Activated CD8-positive, alpha-beta T cell treated with anti-CD3 and anti-CD28 coated beads, Interleukin-2, amount 10 ng/mL, durations not matched to agents 7 days and 5 days (primary cell): ENCODE measurements at regions not wholly inside any gene's neighbourhood (a gene's known extent, or its start where the extent isn't known, plus 50 kb on each side); places are given as distances from the start of the nearest gene placed in this dataset.

ENCODE experiments used
- ATAC-seq: fragments of 150-1000 bp; cut with Tn5 transposase; one replicate; pipeline ENCODE4 v1.10.0; 2021; ENCODE audit warnings: moderate library complexity
- CTCF ChIA-PET: fragments of 350-600 bp; sonication (Branson Sonifier 250); formaldehyde crosslinking; loops from one replicate; lab custom pipeline; 2021; ENCODE audit warnings: antibody characterized with exemption; lab: Charles Lee
- POLR2A ChIA-PET: fragments of 350-600 bp; sonication (Branson Sonifier 250); formaldehyde crosslinking; loops from one replicate; lab custom pipeline; 2021; ENCODE audit warnings: antibody characterized with exemption; lab: Charles Lee
- DNase-seq: peaks from one replicate; pipeline ENCODE4 v3.0.0-alpha.2; 2020
- H3K27ac Mint-ChIP-seq: one replicate; pipeline ENCODE4 v1.8.0; 2021; ENCODE audit warnings: mild to moderate bottlenecking, mixed read lengths
- H3K27me3 Mint-ChIP-seq: one replicate; pipeline ENCODE4 v1.8.0; 2021; ENCODE audit warnings: low read depth, mixed read lengths
- H3K36me3 Mint-ChIP-seq: one replicate; pipeline ENCODE4 v1.8.0; 2021; ENCODE audit warnings: low read depth, mixed read lengths
- H3K4me1 Mint-ChIP-seq: one replicate; pipeline ENCODE4 v1.8.0; 2021; ENCODE audit warnings: low read depth, mixed read lengths
- H3K4me3 Mint-ChIP-seq: one replicate; pipeline ENCODE4 v1.8.0; 2021; ENCODE audit warnings: mild to moderate bottlenecking, mixed read lengths
- H3K9me3 Mint-ChIP-seq: one replicate; pipeline ENCODE4 v1.8.0; 2022; ENCODE audit warnings: mixed read lengths; ENCODE audit not compliant: insufficient read depth

- no peak for ATAC-seq
- no peak overlapping the region for H3K4me3 Mint-ChIP-seq
- H3K36me3 Mint-ChIP-seq: no peaks in the 10 kb centered on the region
- no peak for DNase-seq
- peaks cover 8% of the 10 kb centered on the region for H3K9me3 Mint-ChIP-seq
- H3K4me1 Mint-ChIP-seq: no peaks in the 10 kb centered on the region
- no peaks in the 10 kb centered on the region for H3K27me3 Mint-ChIP-seq
- ChIA-PET POLR2A (no interaction called here), CTCF (no interaction called here)
- H3K27ac Mint-ChIP-seq: no peak overlapping the region
These were observed 538.8 kb upstream of the CXADR start for GRCh38 chr21:16974060-16974459.

- no peak for DNase-seq
- ChIA-PET POLR2A (no interaction called here), CTCF (no interaction called here)
- H3K27ac Mint-ChIP-seq: no peak overlapping the region
- no peaks in the 10 kb centered on the region for H3K4me1 Mint-ChIP-seq
- no peaks in the 10 kb centered on the region for H3K27me3 Mint-ChIP-seq
- ATAC-seq: no peak
- no peaks in the 10 kb centered on the region for H3K36me3 Mint-ChIP-seq
- no peak overlapping the region for H3K4me3 Mint-ChIP-seq
- peaks cover 12% of the 10 kb centered on the region for H3K9me3 Mint-ChIP-seq
These were observed 536.6 kb upstream of the CXADR start for GRCh38 chr21:16976193-16976592.

GRCh38 chr21:16978309-16978895, 534.4 kb upstream of the CXADR start:
- DNase-seq: no peak
- Mint-ChIP-seq H3K27me3 (no peaks in the 10 kb centered on the region), H3K36me3 (no peaks in the 10 kb centered on the region), H3K4me1 (no peaks in the 10 kb centered on the region), H3K9me3 (peaks cover 18% of the 10 kb centered on the region), H3K27ac (no peak overlapping the region), H3K4me3 (no peak overlapping the region)
- ChIA-PET POLR2A (no interaction called here), CTCF (no interaction called here)
- ATAC-seq: no peak

GRCh38 chr21:16979574-16979973, 533.3 kb upstream of the CXADR start:
- H3K27ac Mint-ChIP-seq: no peak overlapping the region
- H3K36me3 Mint-ChIP-seq: no peaks in the 10 kb centered on the region
- H3K9me3 Mint-ChIP-seq: peaks cover 13% of the 10 kb centered on the region
- H3K4me3 Mint-ChIP-seq: no peak overlapping the region
- no peak for ATAC-seq
- CTCF ChIA-PET: no interaction called here
- H3K27me3 Mint-ChIP-seq: no peaks in the 10 kb centered on the region
- no peak for DNase-seq
- no peaks in the 10 kb centered on the region for H3K4me1 Mint-ChIP-seq
- POLR2A ChIA-PET: no interaction called here

- ChIA-PET POLR2A (no interaction called here), CTCF (no interaction called here)
These were observed 529.4 kb upstream of the CXADR start for GRCh38 chr21:16983420-16983819.

GRCh38 chr21:16992448-16992847, 520.4 kb upstream of the CXADR start:
- H3K27me3 Mint-ChIP-seq: no peaks in the 10 kb centered on the region
- ChIA-PET POLR2A (no interaction called here), CTCF (no interaction called here)
- DNase-seq: no peak
- no peak overlapping the region for H3K4me3 Mint-ChIP-seq
- H3K9me3 Mint-ChIP-seq: peaks cover 42% of the 10 kb centered on the region
- no peaks in the 10 kb centered on the region for H3K36me3 Mint-ChIP-seq
- no peaks in the 10 kb centered on the region for H3K4me1 Mint-ChIP-seq
- no peak overlapping the region for H3K27ac Mint-ChIP-seq
- ATAC-seq: no peak

More at GRCh38 chr21:16983420-16983819, 529.4 kb upstream of the CXADR start:
- H3K4me1 Mint-ChIP-seq: no peaks in the 10 kb centered on the region
- DNase-seq: no peak
- peaks cover 25% of the 10 kb centered on the region for H3K9me3 Mint-ChIP-seq
- H3K27ac Mint-ChIP-seq: no peak overlapping the region
- no peaks in the 10 kb centered on the region for H3K27me3 Mint-ChIP-seq
- H3K36me3 Mint-ChIP-seq: no peaks in the 10 kb centered on the region
- ATAC-seq: no peak
- H3K4me3 Mint-ChIP-seq: no peak overlapping the region

- Mint-ChIP-seq H3K36me3 (no peaks in the 10 kb centered on the region), H3K4me1 (no peaks in the 10 kb centered on the region), H3K27me3 (no peaks in the 10 kb centered on the region), H3K9me3 (peaks cover 37% of the 10 kb centered on the region), H3K4me3 (no peak overlapping the region), H3K27ac (no peak overlapping the region)
- ChIA-PET CTCF (no interaction called here), POLR2A (no interaction called here)
- DNase-seq (no peak), ATAC-seq (no peak)
These were observed 519.3 kb upstream of the CXADR start for GRCh38 chr21:16993416-16994038.

- DNase-seq: no peak
- peaks cover 25% of the 10 kb centered on the region for H3K9me3 Mint-ChIP-seq
- no peak overlapping the region for H3K4me3 Mint-ChIP-seq
- no peak overlapping the region for H3K27ac Mint-ChIP-seq
- no peak for ATAC-seq
- H3K4me1 Mint-ChIP-seq: no peaks in the 10 kb centered on the region
- H3K27me3 Mint-ChIP-seq: no peaks in the 10 kb centered on the region
- ChIA-PET POLR2A (no interaction called here), CTCF (no interaction called here)
- H3K36me3 Mint-ChIP-seq: no peaks in the 10 kb centered on the region
These were observed 510.1 kb upstream of the CXADR start for GRCh38 chr21:17002594-17003257.

- no peak overlapping the region for H3K27ac Mint-ChIP-seq
- POLR2A ChIA-PET: no interaction called here
- no peaks in the 10 kb centered on the region for H3K27me3 Mint-ChIP-seq
- no peaks in the 10 kb centered on the region for H3K4me1 Mint-ChIP-seq
- ATAC-seq (no peak), DNase-seq (no peak)
- H3K4me3 Mint-ChIP-seq: no peak overlapping the region
- no peaks in the 10 kb centered on the region for H3K36me3 Mint-ChIP-seq
- CTCF ChIA-PET: no interaction called here
- H3K9me3 Mint-ChIP-seq: peaks cover 27% of the 10 kb centered on the region
These were observed 509.6 kb upstream of the CXADR start for GRCh38 chr21:17003258-17003615.

- H3K27me3 Mint-ChIP-seq: no peaks in the 10 kb centered on the region
- ATAC-seq: no peak
- DNase-seq: no peak
- H3K4me3 Mint-ChIP-seq: no peak overlapping the region
- H3K9me3 Mint-ChIP-seq: peaks cover 28% of the 10 kb centered on the region
- H3K27ac Mint-ChIP-seq: no peak overlapping the region
- H3K36me3 Mint-ChIP-seq: no peaks in the 10 kb centered on the region
- CTCF ChIA-PET: no interaction called here
- POLR2A ChIA-PET: no interaction called here
- no peaks in the 10 kb centered on the region for H3K4me1 Mint-ChIP-seq
These were observed 509.0 kb upstream of the CXADR start for GRCh38 chr21:17003763-17004373.

GRCh38 chr21:17032141-17032655, 480.6 kb upstream of the CXADR start:
- Mint-ChIP-seq H3K4me1 (no peaks in the 10 kb centered on the region), H3K4me3 (no peak overlapping the region), H3K27ac (no peak overlapping the region), H3K9me3 (peaks cover 11% of the 10 kb centered on the region), H3K36me3 (no peaks in the 10 kb centered on the region), H3K27me3 (no peaks in the 10 kb centered on the region)
- POLR2A ChIA-PET: no interaction called here
- CTCF ChIA-PET: no interaction called here
- no peak for DNase-seq
- ATAC-seq: no peak

- DNase-seq (no peak), ATAC-seq (no peak)
- Mint-ChIP-seq H3K4me3 (no peak overlapping the region), H3K27ac (no peak overlapping the region), H3K27me3 (no peaks in the 10 kb centered on the region), H3K4me1 (no peaks in the 10 kb centered on the region), H3K36me3 (no peaks in the 10 kb centered on the region), H3K9me3 (peaks cover 22% of the 10 kb centered on the region)
- ChIA-PET POLR2A (no interaction called here), CTCF (no interaction called here)
These were observed 468.1 kb upstream of the CXADR start for GRCh38 chr21:17044696-17045095.
